Stimulated activated naive CD4-positive, alpha-beta T cell treated with Interleukin-2 at 50 U/mL for 16 hours (primary cell): ENCODE measurements at regions not wholly inside any gene's neighbourhood (a gene's known extent, or its start where the extent isn't known, plus 50 kb on each side); places are given as distances from the start of the nearest gene placed in this dataset.
A peak's percentile ranks its signal among the peaks of the same experiment; 100 is the strongest.

Experiments
- DNase-seq: peaks from one replicate; lab custom pipeline; 2025; lab: John Stamatoyannopoulos, UW

GRCh38 chr11:116300232-116300631 lies 472.6 kb downstream of the BUD13 start:
- no peak for DNase-seq

DNA sequence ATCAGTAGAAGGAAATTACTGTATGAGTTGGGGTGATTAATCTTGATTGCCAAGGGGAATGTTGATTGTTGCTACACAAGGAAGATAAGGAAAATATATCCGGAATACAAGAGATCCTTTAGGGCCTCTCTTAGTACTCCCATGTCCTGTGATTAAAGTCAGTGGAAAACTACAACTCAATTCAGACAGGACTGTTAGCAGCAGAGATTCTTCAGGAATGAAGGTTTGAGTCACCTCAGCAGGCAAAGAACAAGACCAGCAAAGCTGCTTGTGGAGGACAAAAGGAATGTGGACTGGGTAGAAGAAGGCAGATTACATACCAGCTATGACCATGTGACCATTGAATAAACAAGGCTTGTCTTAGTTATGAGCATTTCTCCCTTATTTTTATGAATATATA lies 478.2 kb downstream of the BUD13 start:
- no peak for DNase-seq

DNA sequence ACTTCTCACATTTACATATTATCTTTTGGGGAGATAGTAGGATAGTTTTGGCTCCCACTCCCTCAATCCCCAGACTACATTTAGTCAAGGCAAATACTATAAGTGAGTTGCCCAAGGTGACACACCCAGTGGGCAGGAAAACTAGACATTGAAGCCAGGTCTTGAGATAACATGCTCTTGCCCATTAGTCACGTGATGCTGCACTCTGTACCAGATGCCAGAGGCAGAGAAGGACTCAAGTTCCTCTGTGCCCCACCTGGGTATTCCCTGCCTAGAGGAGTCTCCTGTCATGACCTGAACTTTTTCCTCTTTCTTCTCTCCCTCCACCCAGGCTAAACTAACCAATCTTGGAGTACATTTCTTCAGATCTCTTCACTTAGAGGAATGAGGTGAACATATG lies 484.9 kb downstream of the BUD13 start:
- DNase-seq = no peak

DNA sequence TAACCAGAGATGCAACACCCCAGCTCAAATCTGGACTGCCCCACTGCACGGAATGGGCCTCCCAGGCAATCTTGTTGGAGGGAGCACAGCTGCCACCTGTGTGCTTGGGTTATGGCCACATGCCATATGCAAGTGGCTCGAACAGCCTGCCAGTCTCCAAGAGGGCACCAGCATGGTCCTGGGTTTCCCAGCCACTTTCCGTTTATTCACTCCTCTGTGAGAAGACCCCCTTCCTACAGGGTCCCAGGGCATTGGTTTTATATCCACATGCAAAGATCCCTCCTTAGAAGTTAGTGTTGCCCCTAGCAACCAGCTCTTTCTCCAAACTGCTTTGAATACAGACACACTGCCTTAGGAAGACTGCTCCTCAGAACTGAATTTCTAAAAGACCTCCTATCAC lies 487.8 kb downstream of the BUD13 start:
- no peak for DNase-seq

DNA sequence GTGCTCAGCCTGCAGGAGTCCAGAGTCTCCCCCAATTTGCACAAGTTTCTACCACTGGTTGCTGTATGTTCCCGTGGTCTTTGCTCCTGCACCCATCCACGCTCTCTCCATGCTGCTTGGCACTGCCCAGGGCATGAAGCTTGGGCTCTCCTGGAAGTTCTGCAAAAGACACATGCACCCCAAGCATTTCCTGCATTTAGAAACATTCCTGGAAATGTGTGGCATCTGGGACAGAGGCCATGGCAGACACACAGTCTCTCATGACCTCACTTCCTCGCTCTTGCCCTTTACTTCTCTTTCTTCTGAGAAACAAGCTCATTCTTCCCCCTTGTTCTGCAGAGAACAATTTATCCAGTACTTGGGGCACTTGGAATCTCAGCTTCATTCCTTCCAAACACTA lies 489.5 kb downstream of the BUD13 start:
- no peak for DNase-seq

GRCh38 chr11:116282481-116282880 lies 490.3 kb downstream of the BUD13 start:
- DNase-seq = no peak

DNA sequence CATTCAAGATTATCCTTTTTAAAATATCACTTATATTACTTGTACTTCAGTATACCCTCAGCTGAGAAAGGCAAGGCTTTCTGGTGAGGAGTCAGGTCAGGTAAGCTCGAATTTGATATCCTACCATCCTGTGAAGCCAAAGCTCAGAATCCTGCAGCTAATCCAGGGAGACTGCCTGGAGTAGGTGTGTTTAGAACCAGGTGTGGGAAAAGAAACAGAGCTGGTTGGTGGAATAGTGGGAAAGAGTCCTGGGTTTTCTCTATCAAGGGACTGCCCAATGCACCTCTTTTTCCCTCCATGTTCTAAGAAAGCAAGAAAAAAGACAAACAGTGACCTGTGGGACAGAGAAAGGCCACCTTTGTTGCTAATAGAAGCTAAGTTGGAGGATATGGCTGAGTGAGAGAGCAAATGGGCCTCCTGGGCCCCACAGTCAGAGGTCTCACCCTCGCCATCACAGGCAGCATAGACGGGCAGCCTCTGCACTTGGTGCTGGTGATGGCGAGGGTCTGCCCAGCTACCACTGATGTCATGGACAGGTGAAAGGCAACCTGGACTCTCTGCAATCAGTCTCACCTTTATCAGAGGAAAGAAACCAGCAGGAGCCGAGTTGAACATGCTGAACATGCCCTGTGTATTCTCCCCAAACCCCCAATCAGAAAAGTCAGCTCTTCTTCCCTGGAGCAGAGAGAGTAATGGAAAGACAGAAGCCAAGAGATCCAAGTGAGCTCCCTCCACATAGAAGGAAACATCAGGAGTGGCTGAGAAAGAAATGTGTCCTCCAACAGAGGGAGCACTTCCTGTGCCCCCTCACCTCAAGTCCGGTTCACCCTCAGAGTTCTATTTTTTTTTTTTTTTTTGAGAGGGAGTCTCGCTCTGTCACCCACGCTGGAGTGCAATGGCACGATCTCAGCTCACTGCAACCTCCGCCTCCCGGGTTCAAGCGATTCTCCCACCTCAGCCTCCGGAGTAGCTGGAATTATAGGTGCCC lies 491.3 kb downstream of the BUD13 start:
- DNase-seq = no peak

DNA sequence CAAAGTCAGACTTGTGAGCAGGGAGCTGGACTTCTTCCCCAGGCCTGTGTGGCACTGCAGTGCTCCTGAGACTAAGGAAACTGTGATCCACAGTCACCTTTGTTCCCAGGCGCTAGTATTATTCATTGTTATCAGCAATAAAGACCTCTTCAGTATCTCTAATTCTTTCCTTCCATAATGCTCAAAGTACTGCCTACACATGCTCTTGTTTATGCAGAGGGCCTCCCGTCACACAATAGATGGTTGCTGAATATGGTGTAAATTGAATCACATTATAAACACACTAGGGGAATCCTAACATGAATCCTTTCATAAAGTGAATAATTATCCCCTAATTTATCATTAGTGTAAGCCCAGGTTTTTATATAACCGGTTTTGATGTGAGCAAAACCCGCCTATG lies 493.3 kb downstream of the BUD13 start:
- no peak for DNase-seq

GRCh38 chr11:116278076-116278475 lies 494.7 kb downstream of the BUD13 start:
- no peak for DNase-seq

- DNase-seq = peak; percentile 50
Observed at GRCh38 chr11:116276051-116277044, 496.4 kb downstream of the BUD13 start.

- DNase-seq = no peak
Observed at GRCh38 chr11:116275635-116276034, 497.2 kb downstream of the BUD13 start.

DNA sequence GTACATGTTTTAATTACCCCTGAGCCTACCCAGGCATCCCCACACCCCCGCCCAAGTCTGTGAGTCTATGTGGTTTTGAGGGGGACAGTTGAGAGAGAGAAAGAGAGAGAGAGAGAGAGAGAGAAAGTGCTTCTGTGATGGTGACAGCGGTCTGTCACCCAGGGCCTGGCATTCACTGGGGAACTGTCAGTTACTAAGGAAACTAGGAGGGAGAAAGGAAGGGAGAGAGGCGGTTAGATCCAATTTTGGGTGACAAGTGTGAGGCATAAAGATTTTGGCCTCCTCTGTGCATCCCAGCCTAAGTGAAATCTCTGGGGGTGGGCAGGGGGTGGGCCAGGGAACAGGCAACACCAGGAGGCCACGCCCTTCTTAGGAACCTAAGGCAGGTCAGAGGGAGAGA lies 498.3 kb downstream of the BUD13 start:
- DNase-seq = no peak

DNA sequence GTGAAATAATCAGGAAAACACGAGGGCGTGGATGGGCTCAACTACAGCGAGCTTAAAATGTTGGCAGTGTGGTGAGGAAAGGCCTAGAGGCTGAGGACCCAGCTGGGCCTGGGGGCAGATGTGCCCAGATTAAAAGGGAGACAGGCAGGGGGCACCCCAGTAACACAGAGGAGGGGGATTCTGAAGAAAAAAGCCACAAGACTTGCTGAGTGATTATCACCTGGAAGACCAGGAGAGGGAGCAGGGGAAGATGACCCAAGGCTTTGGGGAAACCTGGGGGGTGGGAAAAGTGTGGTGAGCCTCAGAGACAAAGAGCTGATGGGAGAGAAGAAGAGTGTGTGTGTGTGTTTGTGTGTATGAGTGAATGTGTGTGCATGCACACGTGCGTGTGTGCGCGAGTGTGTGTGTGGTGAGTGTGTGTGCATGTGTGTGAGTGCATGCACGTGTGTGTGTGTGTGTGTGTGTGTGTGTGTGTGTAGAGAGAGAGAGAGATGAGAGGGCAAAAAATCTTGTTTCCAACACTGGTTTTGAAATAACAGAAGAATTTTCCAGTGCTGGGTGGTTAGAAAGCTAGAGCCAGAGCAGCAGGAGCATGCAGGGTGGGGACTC lies 500.5 kb downstream of the BUD13 start:
- no peak for DNase-seq

GRCh38 chr11:116271479-116271878 lies 501.3 kb downstream of the BUD13 start:
- DNase-seq = no peak

- DNase-seq = no peak
Observed at GRCh38 chr11:116267146-116267545, 505.6 kb downstream of the BUD13 start.

DNA sequence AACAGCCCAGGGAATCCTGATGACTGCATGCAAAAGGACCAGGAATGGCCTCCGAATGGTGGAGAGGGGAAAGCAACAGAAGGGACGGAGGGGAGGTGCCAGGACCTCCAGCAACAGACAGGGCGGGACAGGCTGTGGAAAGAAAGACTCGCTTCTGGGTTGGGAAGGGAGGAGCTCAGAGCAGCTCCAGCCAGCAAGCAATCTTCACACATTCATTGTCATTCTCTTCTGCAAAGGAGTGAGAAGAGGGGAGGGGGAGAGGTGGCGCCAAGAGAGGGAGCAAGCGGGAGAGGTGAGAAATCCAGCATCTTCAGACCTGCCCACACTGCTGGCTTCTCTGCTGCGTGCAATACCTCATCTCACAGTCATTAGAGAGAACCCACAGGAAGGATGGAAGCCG lies 509.0 kb downstream of the BUD13 start:
- no peak for DNase-seq

- DNase-seq = no peak
Observed at GRCh38 chr11:116263019-116263418, 509.8 kb downstream of the BUD13 start.

- no peak for DNase-seq
Observed at GRCh38 chr11:116262370-116262769, 510.4 kb downstream of the BUD13 start.

DNA sequence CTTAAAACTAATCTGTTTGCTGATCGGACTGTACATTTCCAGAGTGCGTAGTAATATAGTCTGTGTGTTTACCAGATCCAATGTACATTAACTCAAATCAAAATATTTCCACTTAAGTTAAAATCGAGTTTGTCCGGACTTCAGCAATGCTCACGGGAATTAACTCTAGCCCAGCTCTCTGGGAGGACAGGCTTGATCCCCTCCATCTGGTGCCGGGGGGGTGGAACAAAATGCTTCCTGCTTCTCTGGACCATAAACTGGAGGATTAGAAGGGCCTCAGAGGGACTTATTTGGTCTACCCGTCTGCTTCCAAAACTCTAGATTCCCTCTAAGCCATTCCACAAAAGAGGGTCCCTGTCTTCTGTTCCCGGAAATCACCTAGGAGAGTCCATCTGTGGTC lies 511.2 kb downstream of the BUD13 start:
- no peak for DNase-seq

- no peak for DNase-seq
Observed at GRCh38 chr11:116258821-116259220, 514.0 kb downstream of the BUD13 start.

- no peak for DNase-seq
Observed at GRCh38 chr11:116257883-116258282, 514.9 kb downstream of the BUD13 start.

GRCh38 chr11:116257092-116257491 lies 515.7 kb downstream of the BUD13 start:
- no peak for DNase-seq
